Thyroid gland (tissue), 4 donors: ENCODE measurements at regions not wholly inside any gene's neighbourhood (a gene's known extent, or its start where the extent isn't known, plus 50 kb on each side); places are given as distances from the start of the nearest gene placed in this dataset.

ENCODE experiments used
- POLR2A ChIP-seq, 2 donors: fragments of 450-650 bp; IDR thresholded peaks; one replicate each; pipeline ENCODE4 v1.6.1; 2017; ENCODE audit warnings: antibody characterized with exemption in 2 of 2, mild to moderate bottlenecking in 2 of 2, moderate library complexity in 1 of 2
- TF ChIP-seq, protein P1 (sequence below), 6 experiments: fragments of 200-600 bp in 3 of 6; fragments of 450-650 bp in 3 of 6; sonication (generic) in 3 of 6; IDR thresholded peaks; one replicate each; pipeline ENCODE4 v1.5.1; 2016 to 2019; ENCODE audit warnings: antibody characterized with exemption in 6 of 6, mild to moderate bottlenecking in 2 of 6, inconsistent platforms in 1 of 6, moderate library complexity in 1 of 6

DNA sequence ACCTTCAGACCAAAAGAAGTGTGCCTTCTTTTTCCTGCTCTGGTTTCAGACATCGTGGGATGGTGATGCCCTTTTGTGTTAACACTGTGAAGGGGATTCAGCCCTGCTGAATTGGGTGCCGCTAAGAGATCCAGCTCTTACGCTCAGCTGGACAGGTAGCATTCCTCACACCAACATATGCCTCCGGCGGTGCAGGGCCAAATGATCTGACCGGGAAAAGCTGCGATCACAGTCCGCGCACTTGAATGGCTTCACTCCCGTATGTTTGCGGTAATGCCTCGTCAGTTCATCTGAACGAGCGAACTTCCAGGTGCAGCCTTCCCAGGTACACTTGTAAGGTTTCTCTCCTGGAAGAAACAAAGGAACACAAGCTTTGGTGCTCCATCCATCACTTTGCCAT lies 438.9 kb downstream of the KLF12 start:
- TF ChIP-seq, protein P1, sequence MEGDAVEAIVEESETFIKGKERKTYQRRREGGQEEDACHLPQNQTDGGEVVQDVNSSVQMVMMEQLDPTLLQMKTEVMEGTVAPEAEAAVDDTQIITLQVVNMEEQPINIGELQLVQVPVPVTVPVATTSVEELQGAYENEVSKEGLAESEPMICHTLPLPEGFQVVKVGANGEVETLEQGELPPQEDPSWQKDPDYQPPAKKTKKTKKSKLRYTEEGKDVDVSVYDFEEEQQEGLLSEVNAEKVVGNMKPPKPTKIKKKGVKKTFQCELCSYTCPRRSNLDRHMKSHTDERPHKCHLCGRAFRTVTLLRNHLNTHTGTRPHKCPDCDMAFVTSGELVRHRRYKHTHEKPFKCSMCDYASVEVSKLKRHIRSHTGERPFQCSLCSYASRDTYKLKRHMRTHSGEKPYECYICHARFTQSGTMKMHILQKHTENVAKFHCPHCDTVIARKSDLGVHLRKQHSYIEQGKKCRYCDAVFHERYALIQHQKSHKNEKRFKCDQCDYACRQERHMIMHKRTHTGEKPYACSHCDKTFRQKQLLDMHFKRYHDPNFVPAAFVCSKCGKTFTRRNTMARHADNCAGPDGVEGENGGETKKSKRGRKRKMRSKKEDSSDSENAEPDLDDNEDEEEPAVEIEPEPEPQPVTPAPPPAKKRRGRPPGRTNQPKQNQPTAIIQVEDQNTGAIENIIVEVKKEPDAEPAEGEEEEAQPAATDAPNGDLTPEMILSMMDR (IDR thresholded peaks at IDR 0.05): no peak
- TF ChIP-seq POLR2A (IDR thresholded peaks at IDR 0.05): no peak
